Stomach smooth muscle (tissue), 2 donors: ENCODE measurements at regions not wholly inside any gene's neighbourhood (a gene's known extent, or its start where the extent isn't known, plus 50 kb on each side); places are given as distances from the start of the nearest gene placed in this dataset.
"Not testable (repeated sequence)": the region's sequence is repeated elsewhere in the genome, so short reads cannot be mapped to it uniquely, and the experiment has no call there.

Experiments used
- H3K27ac ChIP-seq: one replicate; pipeline ENCODE4 v1.7.0; 2013; ENCODE audit warnings: mild to moderate bottlenecking, low read length, inconsistent platforms
- H3K27me3 ChIP-seq, 2 donors: one replicate each; pipeline ENCODE4 v1.7.0; 2013; ENCODE audit warnings: low read length in 2 of 2; ENCODE audit not compliant: insufficient read depth in 2 of 2, control insufficient read depth in 1 of 2
- H3K36me3 ChIP-seq, 2 donors: one replicate each; pipeline ENCODE4 v1.7.0; 2013; ENCODE audit warnings: low read length in 2 of 2; ENCODE audit not compliant: control insufficient read depth in 2 of 2, insufficient read depth in 2 of 2
- H3K4me1 ChIP-seq: one replicate; pipeline ENCODE4 v1.7.0; 2013; ENCODE audit warnings: low read length; ENCODE audit not compliant: control insufficient read depth, insufficient read depth
- H3K4me3 ChIP-seq, 2 donors: one replicate each; pipeline ENCODE4 v1.7.0; 2013; ENCODE audit warnings: low read length in 2 of 2
- H3K9ac ChIP-seq, 2 donors: one replicate each; pipeline ENCODE4 v1.7.0; 2013; ENCODE audit warnings: low read length in 2 of 2, mild to moderate bottlenecking in 1 of 2
- H3K9me3 ChIP-seq, 2 donors: one replicate each; pipeline ENCODE4 v1.7.0; 2013; ENCODE audit warnings: low read length in 2 of 2; ENCODE audit not compliant: control insufficient read depth in 2 of 2
- donor health status: healthy.
- donor health status: Pancreatic carcinoma.

GRCh38 chr20:40946451-40946850 lies 82.2 kb upstream of the TOP1 start:
- H3K4me1 ChIP-seq = no peaks in the 10 kb centered on the region
- H3K4me3 ChIP-seq = no peak overlapping the region
- H3K27me3 ChIP-seq = peaks cover 0 to 5% of the 10 kb centered on the region in 2 donors
- H3K9ac ChIP-seq = no peak overlapping the region
- H3K9me3 ChIP-seq = no peaks in the 10 kb centered on the region
- H3K27ac ChIP-seq = no peak overlapping the region
- no peaks in the 10 kb centered on the region for H3K36me3 ChIP-seq

DNA sequence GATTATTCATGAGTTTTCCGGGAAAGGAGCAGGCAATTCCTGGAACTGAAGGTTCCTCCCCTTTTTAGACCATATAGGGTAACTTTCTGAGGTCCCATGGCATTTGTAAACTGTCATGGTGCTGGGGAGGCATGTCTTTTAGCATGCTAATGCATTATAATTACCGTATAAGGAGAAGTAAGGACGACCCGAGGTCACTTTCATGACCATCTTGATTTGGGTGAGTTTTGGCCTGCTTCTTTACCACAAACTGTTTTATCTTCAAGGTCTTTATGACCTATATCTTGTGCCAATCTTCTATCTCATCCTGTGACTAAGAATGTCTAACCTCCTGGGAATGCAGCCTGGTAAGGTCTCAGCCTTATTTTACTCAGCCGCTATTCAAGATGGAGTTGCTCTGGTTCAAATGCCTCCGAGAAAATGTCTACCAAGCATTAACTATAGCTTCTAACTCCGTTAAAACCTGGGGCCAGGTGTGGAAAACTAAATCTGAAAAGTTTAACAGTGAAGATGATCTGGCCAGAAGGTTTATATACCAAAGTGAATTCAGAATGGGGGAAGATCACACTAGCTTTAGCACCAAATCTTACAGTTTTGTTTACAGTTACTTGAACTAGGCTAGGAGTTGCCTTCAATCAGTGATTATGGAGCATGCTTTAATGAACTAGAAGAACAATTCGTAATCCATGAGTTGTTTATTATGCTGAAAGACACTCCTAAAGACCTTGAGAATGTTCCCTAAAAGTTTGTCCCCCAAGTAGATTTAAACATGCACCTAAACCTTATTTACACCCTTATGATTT lies 80.0 kb upstream of the TOP1 start:
- Histone ChIP-seq H3K4me1 (no peaks in the 10 kb centered on the region), H3K9me3 (no peaks in the 10 kb centered on the region), H3K4me3 (no peak overlapping the region), H3K9ac (no peak overlapping the region), H3K36me3 (no peaks in the 10 kb centered on the region), H3K27ac (no peak overlapping the region), H3K27me3 (peaks cover 0 to 5% of the 10 kb centered on the region in 2 donors)

DNA sequence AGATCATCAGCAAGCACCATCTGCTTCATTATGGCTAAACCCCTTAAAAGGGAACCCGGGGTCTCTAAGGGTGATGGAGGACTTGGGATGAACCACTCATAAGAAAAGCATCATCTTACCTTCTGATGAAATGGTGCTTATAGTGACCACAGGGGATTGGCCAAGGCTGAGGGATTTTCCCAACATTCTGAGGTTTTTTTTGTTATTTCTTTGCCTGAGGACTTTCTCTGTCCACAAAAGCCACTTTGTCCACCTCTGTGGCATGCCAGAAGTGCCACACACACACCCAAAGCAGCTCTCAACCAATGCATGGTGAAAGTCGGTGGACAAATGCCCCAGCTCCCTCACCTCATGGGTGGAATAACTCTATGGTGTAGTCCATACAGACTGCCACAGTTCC lies 79.3 kb upstream of the TOP1 start:
- peaks cover 0 to 9% of the 10 kb centered on the region in 2 donors for H3K27me3 ChIP-seq
- H3K4me1 ChIP-seq = no peaks in the 10 kb centered on the region
- no peaks in the 10 kb centered on the region for H3K9me3 ChIP-seq
- no peaks in the 10 kb centered on the region for H3K36me3 ChIP-seq
- no peak overlapping the region for H3K27ac ChIP-seq
- no peak overlapping the region for H3K4me3 ChIP-seq
- H3K9ac ChIP-seq = no peak overlapping the region

DNA sequence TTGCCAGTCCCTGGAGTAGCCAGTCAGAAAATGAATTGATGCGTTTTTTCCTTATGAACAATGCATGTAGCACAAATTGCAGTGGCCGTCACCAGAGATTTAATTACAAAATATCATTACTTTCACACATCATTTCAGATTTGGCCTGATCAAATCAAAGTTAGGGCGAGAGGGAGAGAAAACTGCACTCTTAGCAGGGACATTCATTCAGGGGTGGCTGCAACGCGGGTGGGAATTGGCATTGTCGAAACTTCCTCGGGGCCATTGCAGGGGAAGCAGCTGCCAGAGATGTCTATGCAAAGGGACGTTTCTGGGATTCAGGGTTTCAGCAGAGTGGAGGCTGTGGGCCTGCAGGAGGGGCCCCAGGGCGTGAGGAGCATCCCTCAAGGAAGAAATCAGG lies 76.5 kb upstream of the TOP1 start:
- Histone ChIP-seq H3K4me3 (no peak overlapping the region), H3K9ac (no peak overlapping the region), H3K4me1 (no peaks in the 10 kb centered on the region), H3K36me3 (no peaks in the 10 kb centered on the region), H3K9me3 (no peaks in the 10 kb centered on the region), H3K27me3 (peaks cover 0 to 9% of the 10 kb centered on the region in 2 donors), H3K27ac (no peak overlapping the region)

GRCh38 chr20:40953416-40953815 lies 75.2 kb upstream of the TOP1 start:
- no peak overlapping the region for H3K4me3 ChIP-seq

GRCh38 chr20:40953856-40954255 lies 74.8 kb upstream of the TOP1 start:
- no peaks in the 10 kb centered on the region for H3K4me1 ChIP-seq
- H3K27me3 ChIP-seq = peaks cover 0 to 9% of the 10 kb centered on the region in 2 donors
- no peak overlapping the region for H3K9ac ChIP-seq
- no peaks in the 10 kb centered on the region for H3K9me3 ChIP-seq
- no peak overlapping the region for H3K27ac ChIP-seq
- no peak overlapping the region for H3K4me3 ChIP-seq
- H3K36me3 ChIP-seq = no peaks in the 10 kb centered on the region

More at GRCh38 chr20:40953416-40953815, 75.2 kb upstream of the TOP1 start:
- peaks cover 0 to 9% of the 10 kb centered on the region in 2 donors for H3K27me3 ChIP-seq
- H3K9ac ChIP-seq = no peak overlapping the region
- H3K4me1 ChIP-seq = no peaks in the 10 kb centered on the region
- H3K27ac ChIP-seq = no peak overlapping the region
- H3K9me3 ChIP-seq = no peaks in the 10 kb centered on the region
- no peaks in the 10 kb centered on the region for H3K36me3 ChIP-seq

GRCh38 chr20:40954521-40955165 lies 74.0 kb upstream of the TOP1 start:
- no peaks in the 10 kb centered on the region for H3K9me3 ChIP-seq
- no peak overlapping the region for H3K27ac ChIP-seq
- peaks cover 0 to 5% of the 10 kb centered on the region in 2 donors for H3K27me3 ChIP-seq
- H3K36me3 ChIP-seq = no peaks in the 10 kb centered on the region
- H3K4me3 ChIP-seq = no peak overlapping the region
- no peaks in the 10 kb centered on the region for H3K4me1 ChIP-seq
- no peak overlapping the region for H3K9ac ChIP-seq

GRCh38 chr20:40955326-40955725 lies 73.3 kb upstream of the TOP1 start:
- H3K27ac ChIP-seq = no peak overlapping the region
- no peaks in the 10 kb centered on the region for H3K4me1 ChIP-seq
- no peaks in the 10 kb centered on the region for H3K9me3 ChIP-seq
- peaks cover 0 to 5% of the 10 kb centered on the region in 2 donors for H3K27me3 ChIP-seq
- H3K9ac ChIP-seq = no peak overlapping the region
- H3K36me3 ChIP-seq = no peaks in the 10 kb centered on the region
- no peak overlapping the region for H3K4me3 ChIP-seq

DNA sequence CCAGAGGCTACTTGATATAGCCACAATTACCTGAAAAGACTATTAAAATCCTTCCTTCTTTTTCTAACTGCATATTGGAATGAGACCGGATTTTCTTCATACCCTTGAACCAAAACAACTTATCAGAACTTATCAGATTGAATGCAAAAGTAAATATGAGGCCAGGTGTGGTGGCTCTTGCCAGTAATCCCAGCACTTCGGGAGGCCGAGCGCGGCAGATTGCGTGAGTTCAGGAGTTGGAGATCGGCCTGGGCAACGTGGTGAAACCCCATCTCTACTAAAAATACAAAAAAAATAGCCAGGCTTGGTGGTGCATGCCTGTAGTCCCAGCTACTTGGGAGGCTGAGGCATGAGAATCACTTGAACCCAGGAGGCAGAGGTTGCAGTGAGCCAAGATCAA lies 72.8 kb upstream of the TOP1 start:
- H3K27me3 ChIP-seq, H3K9me3 ChIP-seq, H3K9ac ChIP-seq: not testable (repeated sequence)

DNA sequence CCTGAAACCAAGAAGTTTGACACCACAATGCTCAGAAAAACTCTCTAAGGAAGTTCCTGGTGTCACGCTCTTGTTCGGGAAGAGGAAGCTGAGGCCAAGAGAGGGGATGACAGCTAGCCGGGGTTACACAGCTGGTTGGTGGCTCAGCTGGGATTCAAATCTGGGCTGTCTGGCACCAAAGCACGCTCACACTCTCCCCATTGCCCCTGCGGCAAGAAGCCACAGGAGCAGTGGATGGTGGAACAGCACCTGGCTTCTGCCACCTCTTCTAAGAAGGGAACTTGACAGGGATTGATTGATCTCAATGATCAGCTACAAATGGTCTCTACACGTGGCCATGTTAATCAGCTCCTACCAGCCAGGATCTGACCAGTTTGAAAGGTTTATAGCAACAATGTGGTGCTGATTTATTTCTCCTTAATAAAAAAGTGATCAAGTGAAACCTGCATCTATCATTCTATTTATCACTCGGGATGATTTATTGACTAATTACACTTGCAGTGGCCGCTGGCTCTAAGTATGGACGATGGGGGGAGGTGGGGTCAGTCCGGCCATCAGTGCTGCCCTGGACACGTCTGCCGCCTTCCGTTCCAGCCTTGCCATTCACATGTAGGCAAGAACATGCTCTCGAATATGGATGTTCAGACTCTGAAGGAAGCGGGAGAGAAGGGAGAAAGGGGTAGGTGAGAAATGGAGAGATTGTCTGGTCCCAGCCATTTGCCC lies 71.9 kb upstream of the TOP1 start:
- no peaks in the 10 kb centered on the region for H3K9me3 ChIP-seq
- H3K9ac ChIP-seq = no peak overlapping the region
- peaks cover 0 to 3% of the 10 kb centered on the region in 2 donors for H3K27me3 ChIP-seq
- no peaks in the 10 kb centered on the region for H3K36me3 ChIP-seq
- no peak overlapping the region for H3K4me3 ChIP-seq
- H3K4me1 ChIP-seq = no peaks in the 10 kb centered on the region
- H3K27ac ChIP-seq = no peak overlapping the region

More for the DNA sequence above, 72.8 kb upstream of the TOP1 start:
- not testable (repeated sequence) for H3K36me3 ChIP-seq, H3K27ac ChIP-seq, H3K4me3 ChIP-seq, H3K4me1 ChIP-seq
